ENCODE measurements at regions not wholly inside any gene's neighbourhood (a gene's known extent, or its start where the extent isn't known, plus 50 kb on each side); places are given as distances from the start of the nearest gene placed in this dataset.

DNA sequence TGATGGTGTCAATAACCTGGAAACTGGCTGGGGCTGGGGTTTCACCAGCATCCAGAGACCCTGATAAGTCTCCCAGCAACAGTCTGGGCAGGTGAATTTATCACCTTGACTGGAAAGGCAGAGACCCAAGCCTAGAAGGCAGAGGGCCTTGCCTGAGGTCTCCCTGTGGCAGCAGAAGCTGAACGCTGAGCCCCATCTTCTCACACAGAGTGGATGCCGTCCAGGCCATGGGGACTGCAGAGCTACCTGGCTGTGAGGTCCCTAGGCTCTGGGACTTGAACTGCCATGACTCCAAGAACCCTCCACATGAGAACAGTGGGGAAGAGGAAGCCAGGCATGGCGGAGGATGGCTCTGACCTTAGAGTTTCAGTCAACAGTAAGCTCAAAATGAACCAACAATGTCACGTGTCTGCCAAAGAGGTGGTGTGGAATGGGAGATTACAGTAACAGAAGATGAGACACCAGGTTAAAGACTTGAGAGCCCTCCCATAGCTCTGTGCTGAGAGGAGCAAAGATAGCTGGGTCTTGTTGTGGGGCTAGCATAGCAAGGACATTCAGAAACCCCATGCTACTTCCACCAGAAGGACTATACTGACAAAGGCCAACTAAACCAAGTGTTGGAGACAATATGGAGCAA, 79.1 kb upstream of the LINC01488 start (continued):
- TF ChIP-seq ZNF317 (CRISPR knock-in tag; IDR thresholded peaks at IDR 0.05; ENCODE audit: borderline replicate concordance, low read depth) (no peak), CBFB (CRISPR knock-in tag; IDR thresholded peaks at IDR 0.05; ENCODE audit: low read depth) (no peak), ZNF423 (CRISPR knock-in tag; IDR thresholded peaks at IDR 0.05) (no peak), ZNF512 (CRISPR knock-in tag; IDR thresholded peaks at IDR 0.05; ENCODE audit: borderline replicate concordance) (no peak), USF2 (CRISPR knock-in tag; IDR thresholded peaks at IDR 0.05) (no peak), ZNF219 (CRISPR knock-in tag; IDR thresholded peaks at IDR 0.05; ENCODE audit: borderline replicate concordance) (no peak), RELA (CRISPR knock-in tag; IDR thresholded peaks at IDR 0.05; ENCODE audit: borderline replicate concordance) (no peak), E2F1 (CRISPR knock-in tag; IDR thresholded peaks at IDR 0.05) (no peak), MXD4 (CRISPR knock-in tag; IDR thresholded peaks at IDR 0.05; ENCODE audit: borderline replicate concordance) (no peak), TEAD1 (CRISPR knock-in tag; IDR thresholded peaks at IDR 0.05) (no peak), ELF4 (CRISPR knock-in tag; IDR thresholded peaks at IDR 0.05; ENCODE audit: low read depth) (no peak)
- TF ChIP-seq, protein P1, sequence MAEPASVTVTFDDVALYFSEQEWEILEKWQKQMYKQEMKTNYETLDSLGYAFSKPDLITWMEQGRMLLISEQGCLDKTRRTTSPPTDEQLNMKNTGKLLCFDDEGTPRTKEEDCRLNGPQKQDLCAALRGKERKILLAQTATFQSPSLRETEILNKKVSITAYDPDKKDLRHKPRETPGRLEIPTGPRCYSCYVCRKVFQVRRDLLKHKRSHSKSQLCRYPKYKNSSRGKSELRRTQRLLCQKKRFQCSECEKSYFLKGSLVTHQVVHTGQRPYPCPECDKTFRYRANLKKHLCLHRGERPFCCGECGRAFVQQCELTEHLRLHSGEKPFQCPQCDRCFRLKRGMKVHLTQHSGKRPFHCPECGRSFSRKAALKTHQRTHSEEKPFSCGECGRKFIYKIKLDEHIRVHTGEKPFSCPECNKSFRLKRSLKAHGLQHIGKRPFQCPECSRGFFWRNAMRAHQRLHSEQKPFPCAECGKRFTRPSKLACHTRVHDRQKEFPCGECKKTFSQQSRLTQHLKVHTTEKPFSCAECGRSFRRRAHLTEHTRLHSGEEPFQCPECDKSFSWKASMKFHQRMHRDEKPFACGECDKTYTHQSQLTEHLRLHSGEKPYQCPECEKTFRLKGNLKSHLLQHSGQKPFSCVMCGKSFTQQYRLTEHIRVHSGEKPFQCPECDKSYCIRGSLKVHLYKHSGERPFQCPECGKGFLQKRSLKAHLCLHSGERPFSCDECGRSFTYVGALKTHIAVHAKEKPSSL (CRISPR knock-in tag; conservative IDR thresholded peaks at IDR 0.05): no peak
- TF ChIP-seq, protein P2, sequence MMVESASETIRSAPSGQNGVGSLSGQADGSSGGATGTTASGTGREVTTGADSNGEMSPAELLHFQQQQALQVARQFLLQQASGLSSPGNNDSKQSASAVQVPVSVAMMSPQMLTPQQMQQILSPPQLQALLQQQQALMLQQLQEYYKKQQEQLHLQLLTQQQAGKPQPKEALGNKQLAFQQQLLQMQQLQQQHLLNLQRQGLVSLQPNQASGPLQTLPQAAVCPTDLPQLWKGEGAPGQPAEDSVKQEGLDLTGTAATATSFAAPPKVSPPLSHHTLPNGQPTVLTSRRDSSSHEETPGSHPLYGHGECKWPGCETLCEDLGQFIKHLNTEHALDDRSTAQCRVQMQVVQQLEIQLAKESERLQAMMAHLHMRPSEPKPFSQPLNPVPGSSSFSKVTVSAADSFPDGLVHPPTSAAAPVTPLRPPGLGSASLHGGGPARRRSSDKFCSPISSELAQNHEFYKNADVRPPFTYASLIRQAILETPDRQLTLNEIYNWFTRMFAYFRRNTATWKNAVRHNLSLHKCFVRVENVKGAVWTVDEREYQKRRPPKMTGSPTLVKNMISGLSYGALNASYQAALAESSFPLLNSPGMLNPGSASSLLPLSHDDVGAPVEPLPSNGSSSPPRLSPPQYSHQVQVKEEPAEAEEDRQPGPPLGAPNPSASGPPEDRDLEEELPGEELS (CRISPR knock-in tag; IDR thresholded peaks at IDR 0.05): no peak

DNA sequence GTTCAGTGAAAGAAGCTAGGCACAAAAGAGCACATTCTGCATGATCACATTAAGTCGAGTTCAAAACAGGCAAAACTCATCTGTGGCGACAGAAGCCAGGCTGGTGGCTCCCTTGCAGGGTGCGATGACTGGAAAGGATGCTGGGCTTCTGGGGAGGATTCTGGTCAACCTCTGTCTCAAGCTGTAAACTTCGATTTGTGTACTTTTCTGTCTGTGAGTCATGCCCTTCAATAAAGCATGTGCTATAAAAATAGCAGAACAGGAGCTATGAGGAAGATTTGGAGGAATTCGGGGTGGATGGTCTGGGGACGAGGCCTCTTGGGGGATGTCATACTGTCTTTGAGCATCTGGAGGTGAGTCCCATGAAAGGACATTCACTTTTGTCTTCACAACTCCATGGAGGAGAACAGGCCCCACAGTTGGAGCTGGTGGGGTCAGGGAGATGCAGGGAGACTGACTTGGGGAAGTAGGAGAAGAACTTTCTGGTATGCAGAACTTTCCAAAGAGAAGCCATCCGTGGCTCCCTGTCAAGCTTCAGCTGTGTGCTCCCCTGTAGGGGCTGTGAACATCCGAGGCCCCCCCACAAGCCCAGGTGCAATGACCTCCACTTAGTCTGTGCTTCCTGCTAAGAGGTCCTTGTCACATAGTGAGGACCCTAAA, 77.8 kb upstream of the LINC01488 start:
- peaks cover 4% of the 10 kb centered on the region; the same call in 1 of the 2 replicates for H3K36me3 Mint-ChIP-seq
- no peaks in the 10 kb centered on the region; the same call in 1 of the 2 replicates for H3K27me3 Mint-ChIP-seq (ENCODE audit: low read depth)
- no peak for TF ChIP-seq IRF2 (CRISPR knock-in tag; IDR thresholded peaks at IDR 0.05; ENCODE audit: borderline replicate concordance, low read depth)
- ChIA-PET CTCF (no interaction called here), POLR2A (interaction anchor here (0.8 kb wide), 1 partner anchor 235 kb away, joined by 3 read pairs; no protein-coding TSS in a partner anchor)
- H3K27ac Mint-ChIP-seq: no peak overlapping the region
- H3K4me1 Mint-ChIP-seq: 0 out of 2 replicates have a peak, but pooled peaks cover 4% of the 10 kb centered on the region
- no peak overlapping the region for H3K4me3 Mint-ChIP-seq
- peaks cover 23% of the 10 kb centered on the region for H3K9me3 Mint-ChIP-seq
- ATAC-seq: no peak
- DNase-seq (ENCODE audit: low spot score): no peak
